Tibial nerve (tissue), 4 donors: ENCODE measurements at regions not wholly inside any gene's neighbourhood (a gene's known extent, or its start where the extent isn't known, plus 50 kb on each side); places are given as distances from the start of the nearest gene placed in this dataset.

Source experiments
- DNase-seq, 2 donors: peaks; one replicate each; pipeline ENCODE4 v3.0.0-alpha.2; 2019; ENCODE audit warnings: low spot score in 2 of 2
- H3K27ac ChIP-seq, 4 donors: fragments of 200-600 bp; sonication (generic) in 3 of 4; one replicate each; pipeline ENCODE4 v1.5.1; 2017 to 2019; ENCODE audit warnings: mild to moderate bottlenecking in 1 of 4
- H3K27me3 ChIP-seq, 2 donors: fragments of 200-600 bp; sonication (generic) in 1 of 2; one replicate each; pipeline versions ENCODE4 v1.5.1 to v1.6.0; 2017 to 2019
- H3K36me3 ChIP-seq, 3 donors: fragments of 200-600 bp; sonication (generic); one replicate each; pipeline ENCODE4 v1.5.1; 2018 to 2019
- H3K4me1 ChIP-seq, 4 donors: fragments of 200-600 bp; sonication (generic) in 3 of 4; one replicate each; pipeline ENCODE4 v1.5.1; 2017 to 2019
- H3K4me3 ChIP-seq, 4 donors: fragments of 200-600 bp; sonication (generic) in 3 of 4; one replicate each; pipeline ENCODE4 v1.5.1; 2017 to 2019; ENCODE audit warnings: mild to moderate bottlenecking in 1 of 4, moderate library complexity in 1 of 4
- H3K9me3 ChIP-seq, 4 donors: fragments of 200-600 bp; sonication (generic) in 3 of 4; one replicate each; pipeline ENCODE4 v1.5.1; 2017 to 2019
- CTCF ChIP-seq, 5 experiments: fragments of 200-600 bp in 3 of 5; fragments of 450-650 bp in 2 of 5; sonication (generic) in 3 of 5; IDR thresholded peaks; one replicate each; pipeline ENCODE4 v1.5.1; 2016 to 2019; ENCODE audit warnings: antibody characterized with exemption in 5 of 5, mild to moderate bottlenecking in 3 of 5, moderate library complexity in 2 of 5
- EP300 ChIP-seq, 2 donors: sonication (generic); formaldehyde crosslinking; IDR thresholded peaks; one replicate each; pipeline ENCODE4 v1.6.1; 2017; ENCODE audit warnings: antibody characterized with exemption in 2 of 2, mild to moderate bottlenecking in 1 of 2
- POLR2A ChIP-seq, 2 donors: fragments of 450-650 bp; IDR thresholded peaks; one replicate each; pipeline ENCODE4 v1.6.1; 2017; ENCODE audit warnings: antibody characterized with exemption in 2 of 2, mild to moderate bottlenecking in 2 of 2, moderate library complexity in 2 of 2
- WGBS, 2 donors: methylation state at CpG; one replicate each; pipeline ENCODE4 v1.1.5; 2018; 5-methylcytosine and 5-hydroxymethylcytosine counted together

DNA sequence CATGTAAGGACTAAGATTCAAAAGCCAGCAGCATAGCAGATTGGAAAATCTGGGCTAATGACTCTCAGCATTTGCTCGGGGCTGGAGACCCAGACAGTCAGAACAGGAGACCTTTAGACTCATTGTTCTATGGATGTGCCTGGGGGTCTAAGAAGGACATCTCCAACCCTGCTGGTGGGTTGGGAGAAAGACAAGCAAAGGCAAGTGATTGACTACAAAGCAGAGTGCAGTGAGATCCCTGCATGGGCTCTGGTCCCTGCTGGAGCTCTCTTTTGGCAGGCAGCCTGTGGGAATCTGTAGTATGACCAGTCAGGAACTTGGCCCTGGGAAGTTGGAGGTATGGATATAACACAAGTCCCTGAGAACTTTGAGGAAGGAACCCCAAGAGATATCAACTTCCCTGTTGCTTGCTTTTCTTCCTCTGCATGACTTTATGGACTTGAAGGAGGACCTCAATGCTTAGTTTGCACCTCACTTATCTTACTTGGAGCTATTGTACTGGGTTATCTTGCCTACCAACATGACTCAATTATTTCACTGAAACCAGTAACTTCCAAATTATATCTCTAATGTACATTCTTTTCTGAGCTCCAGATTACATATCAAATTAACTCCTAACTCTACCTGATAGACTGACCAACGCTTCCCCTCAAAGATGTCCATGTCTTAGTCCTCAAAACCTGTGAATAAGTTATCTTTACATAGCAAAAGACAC, 236.0 kb downstream of the CYRIA start:
- no peak overlapping the region for H3K27ac ChIP-seq
- TF ChIP-seq CTCF (IDR thresholded peaks at IDR 0.05) (no peak), POLR2A (IDR thresholded peaks at IDR 0.05) (no peak), EP300 (IDR thresholded peaks at IDR 0.05) (no peak)
- H3K27me3 ChIP-seq: no peaks in the 10 kb centered on the region
- no peaks in the 10 kb centered on the region for H3K4me1 ChIP-seq
- DNase-seq: no peak
- H3K9me3 ChIP-seq: no peaks in the 10 kb centered on the region
- H3K36me3 ChIP-seq: no peaks in the 10 kb centered on the region
- H3K4me3 ChIP-seq: no peak overlapping the region
- WGBS, 2 donors: 43 to 48% methylated on average over 2 of the region's 2 CpGs

DNA sequence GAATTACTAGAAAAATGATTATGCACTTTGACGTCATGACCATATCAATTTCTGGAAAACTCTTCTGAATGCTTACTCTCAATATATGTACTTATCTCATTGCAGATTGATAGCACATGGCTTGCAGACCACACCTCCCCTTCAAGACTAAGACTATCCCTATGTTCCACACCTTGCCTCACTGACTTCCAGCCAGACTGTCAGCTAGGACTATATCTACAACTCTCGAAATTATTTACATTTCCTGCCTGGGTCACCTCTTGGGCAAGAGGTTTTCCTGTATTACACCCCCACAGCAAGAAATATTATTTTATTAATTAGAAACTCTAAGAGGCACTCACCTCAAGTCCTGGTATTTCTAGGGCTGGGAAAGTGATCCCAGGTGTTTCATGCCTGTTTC, 236.6 kb downstream of the CYRIA start:
- DNase-seq: no peak
- Histone ChIP-seq H3K27me3 (no peaks in the 10 kb centered on the region), H3K4me1 (no peaks in the 10 kb centered on the region), H3K36me3 (no peaks in the 10 kb centered on the region), H3K4me3 (no peak overlapping the region), H3K27ac (no peak overlapping the region), H3K9me3 (no peaks in the 10 kb centered on the region)
- 71 to 79% methylated on average over 2 of the region's 2 CpGs for WGBS, 2 donors
- TF ChIP-seq POLR2A (IDR thresholded peaks at IDR 0.05): no peak
- no peak for TF ChIP-seq EP300 (IDR thresholded peaks at IDR 0.05)
- TF ChIP-seq CTCF (IDR thresholded peaks at IDR 0.05): no peak

- Histone ChIP-seq H3K9me3 (no peaks in the 10 kb centered on the region), H3K4me3 (no peak overlapping the region), H3K27ac (no peak overlapping the region), H3K4me1 (no peaks in the 10 kb centered on the region), H3K36me3 (no peaks in the 10 kb centered on the region), H3K27me3 (no peaks in the 10 kb centered on the region)
- DNase-seq: no peak
- WGBS, 2 donors: 8 to 19% methylated on average over 6 of the region's 6 CpGs
- TF ChIP-seq POLR2A (IDR thresholded peaks at IDR 0.05): no peak
- no peak for TF ChIP-seq EP300 (IDR thresholded peaks at IDR 0.05)
- no peak for TF ChIP-seq CTCF (IDR thresholded peaks at IDR 0.05)
Observed at GRCh38 chr2:16425462-16426336, 239.9 kb downstream of the CYRIA start.

GRCh38 chr2:16420421-16420820, 245.2 kb downstream of the CYRIA start:
- WGBS, 2 donors: 84 to 93% methylated on average over 1 of the region's 1 CpG
- Histone ChIP-seq H3K36me3 (no peaks in the 10 kb centered on the region), H3K9me3 (peaks cover 0 to under 1% (median 0%) of the 10 kb centered on the region in 4 donors), H3K27me3 (no peaks in the 10 kb centered on the region), H3K27ac (no peak overlapping the region), H3K4me1 (no peaks in the 10 kb centered on the region), H3K4me3 (no peak overlapping the region)
- TF ChIP-seq EP300 (IDR thresholded peaks at IDR 0.05): no peak
- DNase-seq: no peak

DNA sequence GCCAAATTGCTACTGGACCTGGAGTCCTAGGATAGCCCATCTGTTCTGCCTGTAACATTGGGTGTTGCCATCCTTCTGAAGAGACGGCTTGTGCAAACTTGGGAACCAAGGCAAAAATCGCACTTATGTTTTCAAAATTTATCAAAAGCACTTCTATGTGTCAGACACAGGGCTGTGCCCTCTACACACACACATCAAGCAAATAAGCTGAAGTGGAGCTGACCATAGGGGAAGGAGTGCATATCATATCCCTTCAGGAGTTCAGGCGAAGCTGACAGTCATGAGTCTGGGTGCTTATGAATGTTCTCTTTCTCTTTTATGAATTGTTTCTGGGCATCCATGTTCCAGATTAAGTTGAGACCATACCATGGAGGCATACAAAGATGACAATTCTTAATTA, 247.9 kb downstream of the CYRIA start:
- no peaks in the 10 kb centered on the region for H3K36me3 ChIP-seq
- H3K9me3 ChIP-seq: peaks cover 0 to 2% (median 0%) of the 10 kb centered on the region in 4 donors
- no peak overlapping the region for H3K27ac ChIP-seq
- H3K4me3 ChIP-seq: no peak overlapping the region
- WGBS, 2 donors: 72 to 76% methylated on average over 3 of the region's 3 CpGs
- H3K27me3 ChIP-seq: no peaks in the 10 kb centered on the region
- TF ChIP-seq CTCF (IDR thresholded peaks at IDR 0.05) (no peak), POLR2A (IDR thresholded peaks at IDR 0.05) (no peak), EP300 (IDR thresholded peaks at IDR 0.05) (no peak)
- DNase-seq: no peak
- H3K4me1 ChIP-seq: no peaks in the 10 kb centered on the region
